ENCODE measurements at regions not wholly inside any gene's neighbourhood (a gene's known extent, or its start where the extent isn't known, plus 50 kb on each side); places are given as distances from the start of the nearest gene placed in this dataset.
"Not testable (repeated sequence)": the region's sequence is repeated elsewhere in the genome, so short reads cannot be mapped to it uniquely, and the experiment has no call there.

- no peak for DNase-seq
These were observed 278.0 kb upstream of the ADCY2 start for GRCh38 chr5:7117961-7118360.

- DNase-seq: no peak
These were observed 264.3 kb upstream of the ADCY2 start for GRCh38 chr5:7131680-7132079.

- DNase-seq: no peak
These were observed 249.1 kb upstream of the ADCY2 start for GRCh38 chr5:7146886-7147285.

GRCh38 chr5:7157083-7157482 is 238.9 kb upstream of the ADCY2 start:
- no peak for DNase-seq

- no peak for DNase-seq
These were observed 226.6 kb upstream of the ADCY2 start for GRCh38 chr5:7169240-7169878.

- not testable (repeated sequence) for DNase-seq
These were observed 225.2 kb upstream of the ADCY2 start for GRCh38 chr5:7170785-7171184.

- DNase-seq: no peak
These were observed 216.6 kb upstream of the ADCY2 start for GRCh38 chr5:7179364-7179763.

GRCh38 chr5:7181841-7182240 is 214.1 kb upstream of the ADCY2 start:
- DNase-seq: no peak

GRCh38 chr5:7185742-7186141 is 210.2 kb upstream of the ADCY2 start:
- no peak for DNase-seq

GRCh38 chr5:7186818-7187217 is 209.1 kb upstream of the ADCY2 start:
- DNase-seq: no peak

GRCh38 chr5:7190712-7191250 is 205.2 kb upstream of the ADCY2 start:
- DNase-seq: no peak

GRCh38 chr5:7192016-7192415 is 203.9 kb upstream of the ADCY2 start:
- no peak for DNase-seq

GRCh38 chr5:7202846-7203245 is 193.1 kb upstream of the ADCY2 start:
- no peak for DNase-seq

- DNase-seq: no peak
These were observed 188.0 kb upstream of the ADCY2 start for GRCh38 chr5:7207979-7208378.

GRCh38 chr5:7208938-7209337 is 187.0 kb upstream of the ADCY2 start:
- DNase-seq: peak; percentile 90

- peak; percentile 80 for DNase-seq
These were observed 186.3 kb upstream of the ADCY2 start for GRCh38 chr5:7209658-7210057.

GRCh38 chr5:7210549-7210948 is 185.4 kb upstream of the ADCY2 start:
- DNase-seq: no peak

- DNase-seq: no peak
These were observed 182.4 kb upstream of the ADCY2 start for GRCh38 chr5:7213525-7213924.

- no peak for DNase-seq
These were observed 181.0 kb upstream of the ADCY2 start for GRCh38 chr5:7214906-7215416.

- no peak for DNase-seq
These were observed 177.8 kb upstream of the ADCY2 start for GRCh38 chr5:7218141-7218540.

GRCh38 chr5:7220156-7220555 is 175.8 kb upstream of the ADCY2 start:
- no peak for DNase-seq

GRCh38 chr5:7221041-7221440 is 174.9 kb upstream of the ADCY2 start:
- DNase-seq: no peak

GRCh38 chr5:7225826-7226225 is 170.1 kb upstream of the ADCY2 start:
- no peak for DNase-seq

GRCh38 chr5:7242118-7242710 is 153.7 kb upstream of the ADCY2 start:
- no peak for DNase-seq

GRCh38 chr5:7244208-7244607 is 151.7 kb upstream of the ADCY2 start:
- no peak for DNase-seq

All from NCI-H2081 treated with DMSO at 0.1 percent for 48 hours (cell line).